Heart left ventricle (tissue), 16 donors: ENCODE measurements at regions not wholly inside any gene's neighbourhood (a gene's known extent, or its start where the extent isn't known, plus 50 kb on each side); places are given as distances from the start of the nearest gene placed in this dataset.
A peak's percentile ranks its signal among the peaks of the same experiment; 100 is the strongest.

ENCODE experiments used
- ATAC-seq, 4 donors: fragments of 200-7000 bp; cut with Tn5 transposase; one replicate each; pipeline ENCODE4 v1.9.1; 2020 to 2022; ENCODE audit warnings: moderate library complexity in 4 of 4, mild to moderate bottlenecking in 3 of 4, moderate number of reproducible peaks in 1 of 4
- DNase-seq, 5 donors: peaks; one replicate each; pipeline ENCODE4 v3.0.0-alpha.2; 2020
- H3K27ac ChIP-seq, 12 donors: fragments of 200-600 bp; sonication (generic) in 4 of 12; one replicate each; pipeline versions ENCODE4 v1.5.0 to v1.8.0; 2016 to 2022; ENCODE audit warnings: mild to moderate bottlenecking in 2 of 12
- H3K27me3 ChIP-seq, 9 donors: fragments of 200-600 bp; sonication (generic) in 2 of 9; one replicate each; pipeline versions ENCODE4 v1.5.1 to v1.8.0; 2016 to 2022; ENCODE audit warnings: mild to moderate bottlenecking in 3 of 9
- H3K36me3 ChIP-seq, 9 donors: fragments of 200-600 bp; sonication (generic) in 2 of 9; one replicate each; pipeline versions ENCODE4 v1.5.0 to v1.8.0; 2018 to 2022; ENCODE audit warnings: mild to moderate bottlenecking in 2 of 9
- H3K4me1 ChIP-seq, 12 donors: fragments of 200-600 bp; sonication (generic) in 4 of 12; one replicate each; pipeline versions ENCODE4 v1.5.0 to v1.8.0; 2016 to 2022; ENCODE audit warnings: mild to moderate bottlenecking in 3 of 12
- H3K4me3 ChIP-seq, 12 donors: fragments of 200-600 bp; sonication (generic) in 4 of 12; one replicate each; pipeline versions ENCODE4 v1.5.0 to v1.8.0; 2017 to 2022; ENCODE audit warnings: mild to moderate bottlenecking in 9 of 12, moderate library complexity in 4 of 12
- H3K9me3 ChIP-seq, 12 donors: fragments of 200-600 bp; sonication (generic) in 4 of 12; one replicate each; pipeline versions ENCODE4 v1.5.0 to v1.8.0; 2016 to 2022; ENCODE audit warnings: mild to moderate bottlenecking in 1 of 12
- CTCF ChIP-seq, 12 donors: fragments of 200-600 bp; sonication (generic) in 4 of 12; IDR thresholded peaks; one replicate each; pipeline versions ENCODE4 v1.5.0 to v1.8.0; 2018 to 2022; ENCODE audit warnings: antibody characterized with exemption in 12 of 12, mild to moderate bottlenecking in 5 of 12
- POLR2A ChIP-seq, 2 donors: fragments of 450-650 bp; IDR thresholded peaks; one replicate each; pipeline ENCODE4 v1.6.1; 2017; ENCODE audit warnings: antibody characterized with exemption in 2 of 2, mild to moderate bottlenecking in 2 of 2, moderate library complexity in 2 of 2
- WGBS, 4 donors: extraction: QIAGEN DNeasy Blood & Tissue Kit in 2 of 4; methylation state at CpG; one replicate each; pipeline versions ENCODE4 v1.1.5 to v1.1.7; 2013 to 2018; 5-methylcytosine and 5-hydroxymethylcytosine counted together
- intact Hi-C, 10 donors: fragments of 100-400 bp; cut with DNase I; formaldehyde crosslinking; loops; one replicate each; pipeline versions ENCODE4 v1.11.1 to v1.14.2; 2022
- donor health status: ischemic (EF 13 %, LVEDD 7.1; RV severe dilation, severe dysfunction).
- donor health status: healthy with polysubstance abuse.
- donor health status: DM: no; HTN: yes; CAD: no.
- donor health status: DM: no; HTN: no; CAD: no.
- donor health status: ischemic (EF 25% LVEDD 6.9; RV normal size, moderate dysfunction).
- donor health status: ischemic (EF 25% LVEDD 5.7; RV mildly dilated, moderate dysfunction).
- donor health status: healthy.
- donor health status: DM: yes; HTN: yes; CAD: no.
- donor health status: ischemic (EF 35%, LVEDD 5.7; RV mildly dilated, moderate dysfunction).
- donor health status: nonischemic (EF 11% LVEDD 7.7; RV severe dilation, severe dysfunction).
- donor health status: DM: yes; HTN: yes; CAD: no.
- donor health status: PGD.
- donor health status: ischemic (EF 29% LVEDD 5.4; RV normal size, mild dysfunction).
- donor health status: nonischemic (EF 23%, LVEDD 6.1; RV moderate dilation, normal function).

GRCh38 chr9:107756091-107756490 is 266.5 kb upstream of the KLF4 start:
- Histone ChIP-seq H3K9me3 (no peaks in the 10 kb centered on the region), H3K4me1 (peaks cover 0 to 54% (median 13%) of the 10 kb centered on the region in 12 donors), H3K27ac (no peak overlapping the region), H3K36me3 (no peaks in the 10 kb centered on the region), H3K27me3 (no peaks in the 10 kb centered on the region), H3K4me3 (no peak overlapping the region)
- TF ChIP-seq CTCF (IDR thresholded peaks at IDR 0.05) (no peak), POLR2A (IDR thresholded peaks at IDR 0.05) (no peak)
- DNase-seq = no peak
- intact Hi-C loops = no loop called here
- WGBS, 4 donors = 94 to 97% (median 96%) methylated on average over 1 of the region's 1 CpG
- ATAC-seq = no peak

GRCh38 chr9:107755246-107755645 is 265.7 kb upstream of the KLF4 start:
- intact Hi-C loops = no loop called here
- no peak for DNase-seq
- no peak overlapping the region for H3K4me3 ChIP-seq
- H3K36me3 ChIP-seq = no peaks in the 10 kb centered on the region
- H3K9me3 ChIP-seq = no peaks in the 10 kb centered on the region
- H3K27me3 ChIP-seq = no peaks in the 10 kb centered on the region
- peak overlapping the region in 1 of 12 donors; percentile 38 for H3K27ac ChIP-seq
- 53 to 71% (median 63%) methylated on average over 4 of the region's 4 CpGs for WGBS, 4 donors
- TF ChIP-seq CTCF (IDR thresholded peaks at IDR 0.05) (no peak), POLR2A (IDR thresholded peaks at IDR 0.05) (no peak)
- H3K4me1 ChIP-seq = peaks cover 0 to 53% (median 17%) of the 10 kb centered on the region in 12 donors
- ATAC-seq = no peak

GRCh38 chr9:107751567-107752210 is 262.1 kb upstream of the KLF4 start:
- 58 to 71% (median 60%) methylated on average over 5 of the region's 5 CpGs for WGBS, 4 donors

More at GRCh38 chr9:107751567-107752210, 262.1 kb upstream of the KLF4 start:
- TF ChIP-seq CTCF (IDR thresholded peaks at IDR 0.05) = no peak
- TF ChIP-seq POLR2A (IDR thresholded peaks at IDR 0.05) = no peak
- no peaks in the 10 kb centered on the region for H3K27me3 ChIP-seq
- intact Hi-C loops = loop anchor here in 1 of 10 donors (2.0 kb wide), 1 partner anchor 19 kb away; no protein-coding TSS in a partner anchor
- H3K27ac ChIP-seq = peak overlapping the region in 11 of 12 donors; percentile 3 to 90 (median 78)
- DNase-seq (no peak), ATAC-seq (peak in 1 of 4 donors; percentile 8)
- no peaks in the 10 kb centered on the region for H3K9me3 ChIP-seq
- H3K4me1 ChIP-seq = peaks cover 0 to 60% (median 32%) of the 10 kb centered on the region in 12 donors
- no peak overlapping the region for H3K4me3 ChIP-seq
- H3K36me3 ChIP-seq = no peaks in the 10 kb centered on the region
